ENCODE measurements at regions not wholly inside any gene's neighbourhood (a gene's known extent, or its start where the extent isn't known, plus 50 kb on each side); places are given as distances from the start of the nearest gene placed in this dataset.

DNA sequence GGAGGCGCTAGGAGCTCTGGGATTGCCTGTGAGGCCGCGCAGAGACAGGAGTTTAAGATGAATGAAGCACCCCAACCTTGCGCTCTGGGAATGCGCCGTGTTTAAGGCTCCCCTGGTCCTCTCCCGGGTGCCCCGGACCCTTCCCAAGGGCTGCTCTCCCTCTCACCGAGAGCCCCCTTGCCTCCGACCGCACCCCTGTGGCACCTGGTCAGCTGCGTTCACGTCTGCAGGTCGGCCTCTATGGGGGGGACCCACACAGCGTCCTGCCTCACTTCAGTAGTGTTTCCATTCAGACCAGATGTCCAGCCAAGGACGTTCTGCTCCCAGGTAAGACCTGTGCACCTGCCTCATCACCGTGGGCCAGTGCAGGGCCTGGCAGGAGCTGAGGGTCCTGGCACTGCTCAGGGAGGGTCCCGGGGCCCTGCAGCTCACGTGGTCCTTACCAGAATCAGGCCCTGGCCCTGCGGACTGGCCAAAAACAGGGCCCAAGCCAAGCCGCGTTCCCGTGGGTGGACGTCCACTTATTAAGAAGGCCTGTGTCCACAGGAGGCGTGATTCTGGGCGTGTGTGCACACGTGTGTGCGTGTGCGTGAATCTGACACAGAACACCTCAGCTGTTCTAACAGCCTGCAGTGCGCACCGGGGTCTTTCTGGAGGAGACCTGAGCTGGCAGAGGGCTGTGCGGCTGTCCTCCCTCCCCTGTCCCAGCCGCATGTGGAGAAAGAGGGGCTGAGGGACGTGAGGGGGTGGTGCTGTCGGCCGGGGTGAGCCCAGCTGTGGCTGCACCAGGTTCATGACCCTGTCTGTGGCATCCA is 79.9 kb upstream of the BHLHE23 start:
- DNase-seq (ENCODE audit: low spot score) = peak; percentile 67
- H3K4me3 ChIP-seq = no peak overlapping the region
- no peak overlapping the region for H3K27ac ChIP-seq
- TF ChIP-seq, protein P1, sequence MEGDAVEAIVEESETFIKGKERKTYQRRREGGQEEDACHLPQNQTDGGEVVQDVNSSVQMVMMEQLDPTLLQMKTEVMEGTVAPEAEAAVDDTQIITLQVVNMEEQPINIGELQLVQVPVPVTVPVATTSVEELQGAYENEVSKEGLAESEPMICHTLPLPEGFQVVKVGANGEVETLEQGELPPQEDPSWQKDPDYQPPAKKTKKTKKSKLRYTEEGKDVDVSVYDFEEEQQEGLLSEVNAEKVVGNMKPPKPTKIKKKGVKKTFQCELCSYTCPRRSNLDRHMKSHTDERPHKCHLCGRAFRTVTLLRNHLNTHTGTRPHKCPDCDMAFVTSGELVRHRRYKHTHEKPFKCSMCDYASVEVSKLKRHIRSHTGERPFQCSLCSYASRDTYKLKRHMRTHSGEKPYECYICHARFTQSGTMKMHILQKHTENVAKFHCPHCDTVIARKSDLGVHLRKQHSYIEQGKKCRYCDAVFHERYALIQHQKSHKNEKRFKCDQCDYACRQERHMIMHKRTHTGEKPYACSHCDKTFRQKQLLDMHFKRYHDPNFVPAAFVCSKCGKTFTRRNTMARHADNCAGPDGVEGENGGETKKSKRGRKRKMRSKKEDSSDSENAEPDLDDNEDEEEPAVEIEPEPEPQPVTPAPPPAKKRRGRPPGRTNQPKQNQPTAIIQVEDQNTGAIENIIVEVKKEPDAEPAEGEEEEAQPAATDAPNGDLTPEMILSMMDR (IDR thresholded peaks at IDR 0.05) = no peak

DNA sequence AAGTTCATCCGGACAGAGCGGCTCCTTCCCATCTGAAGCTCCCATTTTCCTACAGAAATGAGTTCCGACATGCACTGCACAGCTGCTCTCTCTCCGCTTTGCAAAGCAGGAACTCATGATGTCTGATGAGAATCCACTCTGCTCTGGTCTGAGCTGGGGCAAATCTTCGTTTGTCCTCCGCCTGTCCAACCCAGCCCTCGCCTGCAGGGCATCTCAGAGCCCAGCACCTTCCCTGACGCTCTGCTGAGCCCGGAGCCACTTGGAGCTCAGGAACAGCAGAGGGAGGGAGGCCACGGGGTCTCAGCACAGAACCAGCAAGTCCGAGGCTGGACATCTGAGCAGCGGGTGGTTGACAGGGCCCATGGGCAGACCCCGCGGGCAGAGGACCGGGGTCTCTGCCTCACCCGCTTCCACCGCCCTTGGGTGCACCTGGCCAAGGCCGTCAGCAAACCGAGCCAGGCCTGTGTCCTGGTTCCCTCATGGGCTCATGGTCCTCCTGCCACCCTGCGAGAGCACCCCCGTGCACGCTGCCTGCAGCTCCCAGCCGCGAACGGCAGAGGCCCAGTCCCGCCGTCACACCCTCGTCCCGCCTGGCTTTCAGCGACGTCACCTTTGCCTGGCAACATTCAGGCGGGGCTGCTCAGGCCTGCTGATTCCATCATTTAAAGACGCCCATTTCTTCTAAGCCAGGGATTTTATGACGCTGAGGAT is 78.5 kb upstream of the BHLHE23 start:
- DNase-seq (ENCODE audit: low spot score) = peak; percentile 38
- TF ChIP-seq, protein P1 (IDR thresholded peaks at IDR 0.05) = no peak
- Histone ChIP-seq H3K27ac (no peak overlapping the region), H3K4me3 (no peak overlapping the region)

DNA sequence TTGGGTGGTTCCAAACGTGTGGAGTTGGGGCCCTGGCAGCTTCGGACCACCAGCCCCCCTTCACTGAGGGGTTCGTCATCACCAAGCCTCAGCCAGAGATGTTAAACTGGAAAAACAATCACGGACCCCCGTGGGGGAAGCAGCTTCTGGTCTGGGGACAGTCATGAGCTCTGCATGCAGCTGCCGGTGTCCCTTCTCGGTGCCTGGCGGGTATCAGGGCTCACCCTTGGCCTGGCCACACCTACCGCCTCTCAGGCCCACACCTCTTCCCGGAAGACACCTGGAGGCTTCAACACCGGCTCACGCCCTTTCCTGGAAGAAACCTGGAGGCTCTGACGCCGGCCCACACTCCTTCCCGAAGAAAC is 77.8 kb upstream of the BHLHE23 start:
- DNase-seq (ENCODE audit: low spot score) = no peak
- H3K27ac ChIP-seq = no peak overlapping the region
- H3K4me3 ChIP-seq = no peak overlapping the region
- TF ChIP-seq, protein P1 (IDR thresholded peaks at IDR 0.05) = no peak

DNA sequence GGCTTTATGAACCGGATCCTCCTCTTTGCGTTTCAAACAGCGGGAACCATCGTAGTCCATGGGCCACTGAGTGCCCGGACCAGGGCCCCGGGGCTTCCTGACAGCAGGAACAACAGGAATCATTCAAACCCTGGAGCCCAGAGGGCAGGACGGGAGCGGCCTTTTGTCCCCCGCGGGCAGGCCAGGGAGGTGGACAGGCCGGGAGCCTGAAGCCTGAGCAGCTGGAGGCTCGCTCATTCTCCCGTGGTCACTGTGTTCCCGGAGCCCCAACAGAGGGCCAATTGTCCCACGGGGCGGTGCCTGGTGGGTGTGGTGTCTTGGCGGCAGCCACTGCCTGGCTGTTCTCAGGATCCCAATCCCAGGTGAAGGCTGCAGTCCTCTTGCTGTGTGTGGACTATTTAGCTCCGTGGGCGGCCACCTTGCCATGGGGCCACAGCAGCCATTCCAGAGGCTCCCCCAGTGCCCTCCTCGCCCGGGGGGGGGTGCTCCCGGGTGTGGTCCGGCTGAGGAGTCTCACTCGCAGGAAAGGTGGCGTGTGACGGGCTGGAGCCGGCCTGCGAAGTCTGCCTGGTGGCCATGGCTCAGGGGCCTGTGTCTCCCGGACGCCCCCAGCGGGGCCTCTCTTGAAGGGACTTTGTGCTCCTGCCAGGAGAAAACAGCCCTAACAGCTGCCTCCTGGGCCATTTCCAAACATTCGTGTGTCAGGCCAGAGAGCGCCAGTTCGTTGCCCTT is 77.2 kb upstream of the BHLHE23 start:
- DNase-seq (ENCODE audit: low spot score) = no peak
- TF ChIP-seq, protein P1 (IDR thresholded peaks at IDR 0.05) = no peak
- Histone ChIP-seq H3K4me3 (no peak overlapping the region), H3K27ac (no peak overlapping the region)

DNA sequence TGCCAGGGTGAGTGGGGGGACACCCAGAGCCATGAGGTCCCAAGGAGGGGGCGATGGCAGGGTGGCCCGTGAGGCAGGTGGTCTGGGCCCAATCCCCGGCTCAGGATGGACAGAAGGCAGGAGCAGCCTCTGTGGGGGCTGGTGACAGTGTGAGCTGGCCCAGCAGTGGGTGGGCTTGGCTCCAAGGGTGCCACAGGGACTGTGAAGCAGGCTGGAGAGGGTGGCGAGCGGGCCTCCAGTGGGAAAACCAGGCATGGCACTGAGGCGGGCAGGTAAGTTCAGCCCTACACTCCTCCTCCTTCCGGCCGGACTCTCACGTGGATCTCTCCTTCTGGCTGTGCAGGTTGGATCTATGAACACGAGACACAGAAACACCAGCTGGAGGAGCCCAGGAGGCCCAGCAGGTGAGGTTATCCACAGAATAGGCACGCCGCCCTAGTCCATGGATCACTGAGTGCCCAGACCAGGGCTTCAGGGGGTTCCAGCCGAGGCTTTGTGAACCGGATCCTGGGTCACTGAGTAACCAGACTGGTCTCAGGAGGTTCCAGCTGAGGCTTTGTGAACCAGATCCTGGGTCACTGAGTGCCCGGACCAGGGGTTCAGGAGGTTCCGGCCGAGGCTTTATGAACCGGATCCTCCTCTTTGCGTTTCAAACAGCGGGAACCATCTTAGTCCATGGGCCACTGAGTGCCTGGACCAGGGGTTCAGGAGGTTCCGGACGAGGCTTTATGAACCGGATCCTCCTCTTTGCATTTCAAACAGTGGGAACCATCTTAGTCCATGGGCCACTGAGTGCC is 76.4 kb upstream of the BHLHE23 start:
- H3K27ac ChIP-seq = no peak overlapping the region
- no peak for DNase-seq (ENCODE audit: low spot score)
- H3K4me3 ChIP-seq = no peak overlapping the region
- TF ChIP-seq, protein P1 (IDR thresholded peaks at IDR 0.05) = no peak

DNA sequence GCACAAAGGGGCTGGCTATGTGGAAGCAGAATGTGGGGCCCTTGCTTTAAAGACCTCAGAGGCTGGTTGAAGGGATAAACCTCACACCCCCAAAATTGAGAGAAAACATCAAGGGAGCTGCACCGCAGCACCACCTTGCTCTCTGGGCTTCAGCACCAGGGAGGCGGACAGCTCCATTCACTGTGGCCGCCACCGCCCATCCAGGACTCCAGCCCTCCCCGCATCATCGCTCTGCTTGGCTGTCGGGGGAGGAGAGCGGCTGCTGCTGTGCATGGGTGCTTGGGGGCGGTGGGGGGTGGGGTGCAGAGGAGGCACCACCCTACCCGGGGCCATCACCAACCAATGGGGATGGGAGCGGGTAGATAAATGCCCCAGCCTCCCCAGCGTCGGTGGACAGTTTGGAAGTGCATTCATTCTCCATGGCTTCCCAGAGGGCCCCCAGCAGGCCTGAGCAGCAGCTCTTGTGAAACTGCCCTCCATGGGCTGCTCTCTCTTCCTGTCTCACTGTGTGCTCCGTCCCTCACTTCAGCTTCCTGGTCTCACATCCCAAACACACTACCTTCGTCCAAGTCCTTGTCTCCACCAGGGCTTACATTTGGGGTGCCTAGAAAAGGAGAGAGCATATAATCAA is 75.7 kb upstream of the BHLHE23 start:
- Histone ChIP-seq H3K27ac (no peak overlapping the region), H3K4me3 (no peak overlapping the region)
- TF ChIP-seq, protein P1 (IDR thresholded peaks at IDR 0.05) = no peak
- DNase-seq (ENCODE audit: low spot score) = no peak
